Loucy (cell line): ENCODE measurements at regions not wholly inside any gene's neighbourhood (a gene's known extent, or its start where the extent isn't known, plus 50 kb on each side); places are given as distances from the start of the nearest gene placed in this dataset.

Experiments
- EZH2phosphoT487 ChIP-seq: fragments of 200-600 bp; IDR thresholded peaks from 2 replicates; pipeline ENCODE4 v1.6.1; 2018; ENCODE audit warnings: antibody characterized with exemption, mild to moderate bottlenecking, moderate library complexity, borderline replicate concordance
- TF ChIP-seq, protein P1 (sequence below): fragments of 200-600 bp; sonication (generic); conservative IDR thresholded peaks from 2 replicates; pipeline ENCODE4 v1.5.1; 2014; ENCODE audit warnings: mild to moderate bottlenecking, antibody characterized with exemption, low read length

DNA sequence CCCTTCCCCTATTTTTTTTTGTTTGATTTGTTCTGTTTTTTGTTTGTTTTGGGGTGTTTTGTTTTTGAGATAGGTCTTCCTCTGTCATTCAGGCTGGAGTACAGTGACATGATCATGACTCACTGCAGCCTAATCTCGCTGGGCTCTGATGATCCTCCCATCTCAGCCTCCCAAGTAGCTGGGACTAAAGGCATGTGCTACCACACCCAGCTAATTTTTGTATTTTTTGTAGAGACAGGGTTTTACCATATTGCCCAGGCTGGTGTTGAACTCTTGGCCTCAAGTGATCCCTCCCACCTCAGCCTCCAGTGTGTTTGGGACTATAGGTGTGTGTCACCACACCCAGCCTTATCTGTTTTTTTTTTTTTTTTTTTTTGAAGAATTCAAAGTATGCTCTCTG, 605.4 kb downstream of the DNAH5 start:
- TF ChIP-seq, protein P1, sequence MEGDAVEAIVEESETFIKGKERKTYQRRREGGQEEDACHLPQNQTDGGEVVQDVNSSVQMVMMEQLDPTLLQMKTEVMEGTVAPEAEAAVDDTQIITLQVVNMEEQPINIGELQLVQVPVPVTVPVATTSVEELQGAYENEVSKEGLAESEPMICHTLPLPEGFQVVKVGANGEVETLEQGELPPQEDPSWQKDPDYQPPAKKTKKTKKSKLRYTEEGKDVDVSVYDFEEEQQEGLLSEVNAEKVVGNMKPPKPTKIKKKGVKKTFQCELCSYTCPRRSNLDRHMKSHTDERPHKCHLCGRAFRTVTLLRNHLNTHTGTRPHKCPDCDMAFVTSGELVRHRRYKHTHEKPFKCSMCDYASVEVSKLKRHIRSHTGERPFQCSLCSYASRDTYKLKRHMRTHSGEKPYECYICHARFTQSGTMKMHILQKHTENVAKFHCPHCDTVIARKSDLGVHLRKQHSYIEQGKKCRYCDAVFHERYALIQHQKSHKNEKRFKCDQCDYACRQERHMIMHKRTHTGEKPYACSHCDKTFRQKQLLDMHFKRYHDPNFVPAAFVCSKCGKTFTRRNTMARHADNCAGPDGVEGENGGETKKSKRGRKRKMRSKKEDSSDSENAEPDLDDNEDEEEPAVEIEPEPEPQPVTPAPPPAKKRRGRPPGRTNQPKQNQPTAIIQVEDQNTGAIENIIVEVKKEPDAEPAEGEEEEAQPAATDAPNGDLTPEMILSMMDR: no peak
- no peak for TF ChIP-seq EZH2phosphoT487
